ENCODE measurements at regions not wholly inside any gene's neighbourhood (a gene's known extent, or its start where the extent isn't known, plus 50 kb on each side); places are given as distances from the start of the nearest gene placed in this dataset.
"Not testable (repeated sequence)": the region's sequence is repeated elsewhere in the genome, so short reads cannot be mapped to it uniquely, and the experiment has no call there.

- DNase-seq: no peak
Observed at GRCh38 chr10:55224007-55224781, 423.2 kb upstream of the PCDH15 start.

DNA sequence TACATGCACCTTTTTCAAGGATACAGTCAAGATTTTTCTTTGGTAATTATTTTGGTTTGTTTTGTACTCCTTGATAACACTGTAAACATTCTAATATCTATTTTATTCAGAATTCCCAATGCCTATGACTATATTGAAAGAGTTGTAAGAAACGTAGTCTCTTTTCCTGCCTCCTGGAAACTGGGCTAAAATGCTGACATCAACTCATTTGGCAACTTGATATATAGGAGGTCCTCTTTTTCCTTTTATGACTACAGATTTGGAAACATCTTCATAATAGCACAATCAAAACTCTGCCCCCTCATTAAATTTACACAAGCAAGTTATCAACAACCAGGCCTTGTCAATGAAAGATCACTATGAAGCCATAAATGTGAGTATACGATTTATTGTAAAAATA is 422.3 kb upstream of the PCDH15 start:
- DNase-seq: no peak

DNA sequence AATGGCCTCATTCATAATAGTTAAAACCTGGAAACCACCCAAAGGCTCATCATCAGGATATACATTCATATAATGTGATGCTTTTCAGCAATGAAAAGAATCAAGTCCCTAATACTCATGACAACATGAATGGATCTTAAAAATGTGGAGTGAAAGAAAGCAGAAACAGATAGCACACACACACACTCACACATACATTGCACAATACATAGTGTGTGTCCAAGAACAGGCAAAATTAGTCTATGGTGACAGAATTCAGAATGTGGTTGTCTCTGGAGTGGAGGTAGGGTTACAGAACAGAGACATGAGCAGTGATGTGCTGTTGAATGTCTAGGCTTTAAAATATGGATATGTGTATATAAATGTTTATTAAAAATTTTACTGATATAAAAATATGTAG is 419.9 kb upstream of the PCDH15 start:
- no peak for DNase-seq

DNA sequence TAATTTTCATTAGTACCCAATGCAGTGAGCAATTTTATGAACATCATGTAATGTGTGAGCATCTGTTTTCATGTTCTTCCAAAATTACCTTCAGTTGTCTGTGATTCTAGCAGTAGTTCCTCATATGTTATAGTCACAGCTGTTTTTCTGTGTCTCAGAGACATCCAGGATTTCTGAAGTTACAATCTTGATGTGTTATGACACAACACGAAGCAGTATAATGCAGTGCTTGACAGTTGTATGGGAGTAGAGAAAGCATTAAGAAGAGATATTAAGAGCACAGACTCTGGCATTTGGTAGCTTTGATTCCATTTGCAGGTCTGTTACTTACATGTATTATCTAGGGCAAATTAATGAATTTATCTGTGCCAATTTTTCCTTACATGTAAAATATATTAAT is 414.7 kb upstream of the PCDH15 start:
- no peak for DNase-seq

DNA sequence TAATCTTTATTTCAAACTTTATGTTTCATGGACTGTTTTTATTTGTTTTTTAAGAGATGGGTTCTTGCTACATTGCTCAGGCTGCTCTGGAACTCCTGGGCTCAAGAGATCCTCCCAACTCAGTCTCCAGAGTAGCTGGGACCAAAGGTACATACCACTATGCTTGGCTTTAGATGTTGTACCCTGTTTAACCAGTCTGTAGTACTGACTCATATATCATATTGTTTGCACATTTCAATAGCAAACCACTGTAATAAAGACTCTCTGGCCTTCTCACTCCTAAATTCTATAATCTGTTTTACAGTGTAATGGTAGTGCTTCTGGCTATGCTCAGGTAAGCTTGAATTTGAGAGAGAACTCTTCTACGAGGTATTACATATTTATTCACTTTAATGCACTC is 413.6 kb upstream of the PCDH15 start:
- no peak for DNase-seq

GRCh38 chr10:55212051-55212450 is 411.0 kb upstream of the PCDH15 start:
- no peak for DNase-seq

DNA sequence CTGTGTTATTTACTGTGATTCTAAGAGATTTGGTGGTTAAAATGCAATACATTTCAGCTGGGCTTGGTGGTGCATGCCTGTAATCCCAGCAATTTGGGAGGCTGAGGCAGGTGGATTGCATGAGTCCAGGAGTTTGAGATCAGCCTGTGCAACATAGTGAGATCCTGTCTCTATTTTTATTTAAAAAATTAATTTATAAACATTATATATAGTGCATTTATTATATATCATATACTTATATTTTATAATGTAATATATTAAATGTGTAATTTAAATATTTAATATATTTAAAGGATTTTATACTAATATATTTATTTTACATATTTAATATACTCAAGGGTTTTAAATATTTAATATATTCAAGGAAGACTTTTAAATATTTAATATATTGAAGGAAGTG is 402.8 kb upstream of the PCDH15 start:
- no peak for DNase-seq

DNA sequence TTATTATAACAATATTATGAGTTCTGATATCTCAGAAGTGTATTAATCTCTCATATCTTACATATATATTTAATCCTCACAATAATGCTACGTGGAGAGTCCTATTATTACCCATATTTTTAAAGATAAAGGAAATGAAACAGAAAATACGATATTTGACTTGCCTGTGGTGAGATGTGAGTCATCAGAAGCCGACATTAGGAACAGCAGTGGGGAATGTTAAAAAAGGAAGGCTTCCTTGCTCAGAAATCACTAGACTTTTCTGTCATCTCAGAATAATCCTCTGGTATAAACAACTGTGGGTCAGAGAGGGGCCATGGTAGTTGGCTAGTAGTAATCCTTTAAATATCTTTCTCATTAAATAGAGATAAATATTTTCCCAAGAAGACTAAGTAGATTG is 402.3 kb upstream of the PCDH15 start:
- no peak for DNase-seq

GRCh38 chr10:55200020-55200419 is 399.0 kb upstream of the PCDH15 start:
- DNase-seq: no peak

DNA sequence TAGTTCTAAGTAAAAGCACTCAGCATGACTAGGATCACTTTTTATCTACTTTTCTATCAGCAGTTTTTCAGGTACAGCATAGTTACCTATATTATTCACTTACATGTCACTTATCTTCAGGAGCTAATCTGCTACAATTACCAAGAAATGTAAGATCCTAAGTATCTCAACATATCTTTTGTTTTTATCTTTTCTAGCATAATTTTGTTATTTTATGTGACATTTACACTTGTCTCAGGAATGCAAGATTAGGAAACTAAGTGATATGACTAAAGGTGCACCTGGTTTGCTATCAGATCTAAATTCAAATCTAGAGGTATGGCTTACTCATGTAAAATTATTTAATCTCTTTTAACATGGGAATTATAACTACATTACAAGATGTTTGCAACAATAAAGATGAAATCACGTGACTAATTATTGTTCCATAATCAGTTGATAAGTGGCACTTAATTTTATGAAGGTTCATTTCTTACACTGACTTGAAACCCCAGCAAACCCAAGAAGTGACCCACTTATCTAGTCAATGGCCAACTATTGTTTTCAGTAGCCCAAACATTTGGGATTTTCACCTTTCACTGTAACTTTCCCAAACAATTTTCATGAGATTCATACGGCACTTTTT is 390.3 kb upstream of the PCDH15 start:
- DNase-seq: no peak

DNA sequence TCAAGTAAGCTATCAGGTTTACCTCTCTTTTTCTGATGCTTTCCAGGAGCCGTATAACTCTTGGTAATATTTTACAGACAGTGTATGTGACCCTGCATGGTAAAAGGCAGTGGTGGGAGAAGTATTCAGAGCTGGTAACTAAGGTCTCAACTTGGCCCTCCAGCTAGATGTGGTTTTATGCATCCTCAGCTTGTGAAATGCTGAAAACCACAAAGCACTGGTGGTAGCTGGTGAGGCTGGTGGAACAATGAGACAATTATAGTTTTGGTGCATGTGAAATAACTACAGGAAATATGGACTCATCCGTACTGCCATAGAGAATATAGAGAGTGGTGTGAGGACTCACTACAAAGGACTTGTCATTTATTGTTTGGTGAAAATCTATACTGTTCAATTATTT is 383.0 kb upstream of the PCDH15 start:
- DNase-seq: no peak

DNA sequence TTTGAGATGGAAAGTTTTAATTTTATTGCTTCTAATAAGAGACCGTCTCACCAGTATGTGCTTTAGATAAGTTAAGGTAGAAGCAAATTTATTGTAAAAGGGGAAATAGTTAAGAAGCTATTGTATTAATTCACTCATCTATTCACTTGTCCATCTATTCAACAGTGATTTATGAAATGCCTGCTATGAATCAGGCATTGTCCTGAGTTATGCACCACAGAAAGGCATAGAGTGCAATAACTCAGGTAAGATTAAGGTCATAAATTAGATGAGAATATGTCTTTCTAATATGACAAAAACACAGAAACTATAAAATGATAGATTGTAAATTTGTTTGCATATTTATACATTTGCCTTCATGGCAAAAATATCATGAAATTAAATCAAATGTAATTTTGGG is 379.3 kb upstream of the PCDH15 start:
- no peak for DNase-seq

DNA sequence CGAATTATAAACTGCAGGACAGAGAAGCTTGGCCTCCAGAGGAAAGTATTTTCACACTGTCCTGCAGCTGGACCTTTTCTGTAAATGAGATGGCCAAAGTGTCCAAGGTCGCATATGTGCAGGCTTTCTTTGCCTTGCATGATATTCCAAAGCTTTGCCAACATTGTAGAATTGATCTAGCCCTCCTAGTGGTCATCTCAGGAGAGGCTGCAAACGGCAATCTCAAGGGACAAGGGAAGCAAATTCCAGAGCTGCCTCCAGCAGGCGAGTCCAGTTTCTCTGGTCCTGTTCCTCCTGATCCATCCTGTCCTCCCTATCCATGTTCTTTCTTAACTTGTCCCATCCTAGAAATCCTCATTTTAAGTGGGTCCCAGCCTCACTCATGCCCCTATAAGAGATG is 373.4 kb upstream of the PCDH15 start:
- DNase-seq: no peak

- no peak for DNase-seq
Observed at GRCh38 chr10:55169493-55169892, 368.5 kb upstream of the PCDH15 start.

GRCh38 chr10:55168343-55168742 is 367.3 kb upstream of the PCDH15 start:
- DNase-seq: no peak

DNA sequence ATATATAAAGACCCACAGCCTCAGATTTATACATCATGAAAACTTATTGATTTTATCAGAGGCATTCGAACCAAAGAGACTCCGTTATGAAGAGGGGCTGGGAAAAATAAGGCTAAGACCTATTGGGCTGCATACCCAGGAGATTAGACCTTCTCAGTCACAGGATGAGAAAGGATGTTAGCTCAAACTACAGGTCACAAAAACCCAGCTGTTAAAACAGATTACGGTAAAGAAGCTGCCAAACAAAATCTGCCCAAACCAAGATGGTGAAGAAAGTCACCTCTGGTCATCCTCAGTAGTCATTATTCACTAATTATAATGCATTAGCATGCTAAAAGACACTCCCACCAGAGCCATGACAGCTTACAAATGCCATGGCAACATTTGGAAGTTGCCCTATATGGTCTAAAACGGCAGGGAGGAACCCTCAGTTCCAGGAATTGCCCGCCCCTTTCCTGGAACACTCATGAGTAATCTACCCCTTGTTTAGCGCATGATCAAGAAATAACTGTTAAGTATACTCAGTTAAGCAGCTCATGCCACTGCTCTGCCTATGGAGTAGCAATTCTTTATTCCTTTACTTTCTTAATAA is 362.5 kb upstream of the PCDH15 start:
- no peak for DNase-seq

DNA sequence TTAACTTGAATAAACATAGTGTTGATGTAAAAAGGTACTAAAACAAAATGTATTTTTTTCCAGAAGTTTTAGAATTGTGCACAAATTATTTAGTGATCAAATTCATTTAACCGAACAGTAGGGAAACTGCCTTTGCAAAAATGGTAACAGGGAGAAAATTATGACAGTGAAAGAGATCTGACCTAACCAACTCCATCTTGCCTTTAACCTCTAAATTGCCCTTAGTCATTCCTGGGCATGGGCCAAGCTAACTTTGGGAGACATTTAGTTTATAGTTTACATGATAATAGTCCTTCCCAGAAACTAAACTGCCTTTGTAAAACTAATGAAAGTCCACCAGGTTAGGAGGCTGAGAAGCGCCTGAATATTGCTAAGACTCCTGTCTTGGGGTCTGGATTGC is 361.3 kb upstream of the PCDH15 start:
- not testable (repeated sequence) for DNase-seq

GRCh38 chr10:55160655-55161283 is 359.7 kb upstream of the PCDH15 start:
- no peak for DNase-seq

DNA sequence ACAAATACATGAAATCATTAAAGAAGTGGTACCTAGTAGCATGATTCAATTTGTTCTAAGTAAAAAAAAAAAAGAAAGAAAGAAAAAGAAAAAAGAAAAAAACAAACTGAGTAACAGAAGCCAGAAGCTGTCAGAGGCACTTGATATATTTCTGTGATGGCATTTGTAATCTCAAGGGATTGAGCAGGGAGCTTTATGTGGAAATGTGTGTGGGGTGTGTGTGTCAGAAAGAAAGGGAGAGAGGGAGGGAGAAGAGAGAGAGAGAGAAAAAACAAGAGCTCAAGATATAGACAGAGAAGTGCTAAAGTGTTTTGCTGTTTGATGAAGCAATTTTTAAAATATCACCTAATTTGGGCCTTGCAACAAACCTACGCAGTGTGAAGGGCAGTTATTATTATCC is 357.6 kb upstream of the PCDH15 start:
- DNase-seq: no peak

DNA sequence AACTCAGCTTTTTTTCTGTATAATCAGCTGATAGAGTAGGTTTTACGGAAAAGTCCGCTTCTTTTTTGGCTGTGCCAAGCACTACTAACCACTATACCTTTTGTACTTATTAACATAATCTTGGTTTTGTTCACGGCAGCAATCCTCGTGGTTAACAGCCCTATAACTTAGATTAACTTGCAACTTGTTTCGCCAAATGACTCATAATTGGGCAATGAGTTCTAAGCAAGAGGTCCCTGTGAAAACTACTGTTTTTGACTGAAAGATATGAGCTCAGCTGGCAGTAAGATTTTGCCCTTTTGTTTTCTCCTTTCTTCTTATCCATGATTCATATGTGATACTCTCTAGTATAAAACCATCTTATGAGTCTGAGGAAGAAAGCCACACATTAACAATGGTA is 345.0 kb upstream of the PCDH15 start:
- DNase-seq: no peak

- no peak for DNase-seq
Observed at GRCh38 chr10:55144001-55144400, 343.0 kb upstream of the PCDH15 start.

DNA sequence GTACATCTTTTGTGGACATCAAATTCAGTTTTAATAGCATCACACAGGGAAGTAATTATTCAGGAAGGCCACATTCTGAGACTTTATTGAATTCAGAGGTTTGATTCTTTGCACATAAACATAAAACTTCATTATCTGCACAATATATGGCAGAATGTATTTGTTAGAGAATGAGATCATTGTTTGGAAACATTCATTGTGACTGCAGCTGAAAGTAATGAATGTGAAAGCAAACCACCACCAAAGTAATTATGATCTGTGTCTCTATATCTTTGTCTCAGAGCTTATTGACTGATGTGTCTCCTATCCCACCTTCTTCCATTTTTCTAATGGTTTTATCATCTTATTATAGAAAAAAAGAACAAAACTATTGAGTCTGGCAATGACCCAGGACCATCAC is 340.9 kb upstream of the PCDH15 start:
- DNase-seq: no peak

GRCh38 chr10:55137063-55137462 is 336.0 kb upstream of the PCDH15 start:
- DNase-seq: no peak

DNA sequence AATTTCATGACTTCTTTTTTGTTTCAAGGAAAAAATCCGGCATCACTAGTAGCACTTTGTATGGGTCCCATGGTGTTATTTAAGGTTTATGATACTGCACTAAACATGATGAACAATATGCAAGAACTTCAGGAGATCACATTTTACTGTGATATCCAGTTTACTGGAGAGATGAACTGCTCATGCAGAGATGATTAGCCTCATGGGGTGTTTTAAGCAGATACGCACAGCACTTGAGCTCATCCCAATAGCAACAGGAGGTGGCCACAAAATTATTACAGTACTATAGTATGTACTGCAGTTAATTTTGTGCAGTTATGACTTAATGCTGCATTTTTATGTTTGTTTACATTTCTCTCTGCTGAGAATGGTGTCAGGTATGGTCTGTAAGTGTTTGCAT is 303.7 kb upstream of the PCDH15 start:
- DNase-seq: no peak

Data from NCI-H774 (cell line).